ENCODE measurements at regions not wholly inside any gene's neighbourhood (a gene's known extent, or its start where the extent isn't known, plus 50 kb on each side); places are given as distances from the start of the nearest gene placed in this dataset.

DNA sequence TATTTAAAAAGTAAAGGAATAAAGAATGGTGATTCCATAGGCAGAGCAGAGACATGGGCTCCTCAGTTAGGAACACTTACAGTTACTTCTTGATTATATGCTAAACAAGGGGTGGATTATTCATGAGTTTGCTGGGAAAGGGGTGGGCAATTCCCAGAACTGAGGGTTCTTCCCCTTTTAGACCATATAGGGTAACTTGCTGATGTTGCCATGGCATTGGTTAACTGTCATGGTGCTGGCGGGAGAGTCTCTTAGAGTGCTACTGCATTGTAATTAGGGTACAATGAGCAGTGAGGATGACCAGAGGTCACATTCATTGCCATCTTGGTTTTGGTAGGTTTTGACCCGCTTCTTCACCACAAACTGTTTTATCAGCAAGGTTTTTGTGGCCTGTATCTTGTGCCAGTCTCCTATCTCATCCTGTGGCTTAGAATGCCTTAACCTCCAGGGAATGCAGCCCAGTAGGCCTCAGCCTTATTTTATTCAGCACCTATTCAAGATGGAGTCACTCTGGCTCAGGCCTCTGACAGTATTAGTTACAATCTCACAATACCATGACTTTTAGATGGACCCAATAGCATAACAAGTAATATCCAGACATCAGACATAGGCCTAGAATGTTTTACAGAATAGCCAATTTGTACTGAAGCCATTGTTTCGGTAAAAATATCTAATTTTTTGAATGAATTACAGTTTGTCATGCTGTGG lies 106.8 kb downstream of the ZBTB18 start:
- DNase-seq: no peak

DNA sequence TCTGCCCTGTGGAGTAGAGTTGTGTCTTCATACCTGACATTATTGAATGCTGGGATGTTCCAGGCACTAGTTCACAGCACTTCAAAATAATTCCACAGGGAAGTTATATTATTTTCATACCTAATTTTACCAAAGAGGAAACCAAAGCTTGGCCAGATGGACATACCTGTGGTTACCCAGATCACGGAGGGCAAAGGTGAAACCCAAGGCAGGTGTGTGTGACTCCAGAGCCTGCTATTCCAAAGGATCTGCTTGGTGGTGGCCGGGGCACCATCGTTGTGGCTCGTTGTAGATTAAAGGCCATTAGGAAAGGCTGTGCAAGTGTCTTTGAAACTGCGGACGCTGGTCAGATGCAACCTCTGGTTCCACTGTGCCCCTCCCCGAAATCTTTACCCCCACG lies 108.6 kb downstream of the ZBTB18 start:
- DNase-seq: no peak

DNA sequence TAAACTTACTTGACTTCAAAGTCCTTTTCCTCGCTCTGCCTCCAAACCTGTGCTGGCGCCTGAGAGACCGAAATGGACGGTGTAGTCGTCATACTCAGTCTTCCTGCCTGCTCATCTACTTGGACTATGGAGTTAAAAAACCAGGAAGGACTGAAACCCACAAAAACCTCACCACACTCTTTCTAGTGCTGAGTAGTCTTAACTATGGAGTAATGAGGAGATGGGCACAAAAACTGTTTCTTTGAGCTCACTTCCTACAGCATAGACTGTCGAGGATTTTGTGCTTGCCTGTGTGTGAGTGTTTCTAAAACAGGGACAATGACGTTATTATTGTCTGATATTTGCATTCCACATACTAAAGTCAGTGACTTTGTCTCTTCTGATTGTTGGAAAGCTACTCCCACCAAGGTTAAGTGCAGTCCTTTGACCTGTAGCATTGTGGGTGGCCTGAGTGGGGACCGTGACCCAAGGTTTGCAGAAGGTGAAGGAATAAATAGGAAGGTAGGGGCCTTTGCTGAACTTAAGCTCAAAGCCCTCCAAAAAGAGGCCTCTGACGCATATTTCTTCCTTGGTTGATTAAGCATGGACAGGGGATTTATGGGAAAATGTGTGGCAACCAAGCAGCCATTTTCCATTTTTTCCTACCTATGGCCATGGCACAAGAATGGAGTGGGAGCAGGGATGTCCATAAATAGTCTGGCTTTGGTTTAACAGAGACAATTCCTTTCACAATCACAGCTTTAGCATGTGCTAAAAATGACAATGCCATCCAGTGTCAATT lies 109.6 kb downstream of the ZBTB18 start:
- no peak for DNase-seq

DNA sequence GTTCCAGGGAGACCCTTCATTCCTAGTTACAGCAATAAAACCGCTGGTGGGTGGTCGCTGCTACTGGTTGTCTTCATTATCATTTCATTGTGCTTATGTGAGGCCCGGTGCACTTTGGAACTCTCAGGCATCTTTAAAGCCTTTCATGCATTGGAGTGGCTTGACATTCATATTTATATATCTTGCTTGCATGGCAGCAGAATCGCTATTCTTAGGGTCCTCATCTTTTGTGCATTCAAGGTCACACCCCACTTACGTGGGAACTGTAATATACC lies 110.1 kb downstream of the ZBTB18 start:
- no peak for DNase-seq

DNA sequence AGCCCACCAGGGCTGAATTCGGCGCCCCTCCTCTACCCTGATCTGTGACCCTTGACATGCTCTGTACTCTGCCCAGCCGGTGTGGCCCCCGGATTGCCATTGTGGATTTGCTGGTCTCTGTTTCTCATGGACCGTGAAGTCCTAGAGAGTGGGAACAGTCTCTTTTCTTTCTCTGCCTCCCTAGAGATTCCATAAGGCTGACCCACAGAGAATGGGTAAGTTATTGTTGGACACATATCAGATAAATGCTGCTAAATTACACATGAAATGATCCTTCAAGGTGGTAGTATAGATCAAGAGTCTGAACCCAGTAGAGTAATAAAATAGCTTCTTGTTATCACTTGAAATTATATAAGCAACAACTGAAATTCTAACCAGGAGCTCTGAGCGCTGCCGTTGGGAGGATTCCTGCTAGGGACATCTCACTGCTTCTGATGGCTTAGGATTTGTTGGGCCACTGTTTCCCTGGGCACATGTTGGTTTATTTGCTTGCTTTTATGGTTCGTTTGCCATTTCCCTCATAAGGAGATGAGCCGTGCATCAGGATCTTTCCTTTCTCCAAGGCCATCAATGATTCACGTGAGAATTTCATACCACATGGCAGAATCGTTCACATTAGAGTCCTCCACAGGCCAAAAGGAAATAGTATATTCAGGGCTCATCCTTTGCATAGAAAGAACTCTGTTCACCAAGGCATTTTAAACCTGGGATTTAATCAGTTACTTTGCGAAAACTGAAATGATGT lies 111.9 kb downstream of the ZBTB18 start:
- DNase-seq: no peak

DNA sequence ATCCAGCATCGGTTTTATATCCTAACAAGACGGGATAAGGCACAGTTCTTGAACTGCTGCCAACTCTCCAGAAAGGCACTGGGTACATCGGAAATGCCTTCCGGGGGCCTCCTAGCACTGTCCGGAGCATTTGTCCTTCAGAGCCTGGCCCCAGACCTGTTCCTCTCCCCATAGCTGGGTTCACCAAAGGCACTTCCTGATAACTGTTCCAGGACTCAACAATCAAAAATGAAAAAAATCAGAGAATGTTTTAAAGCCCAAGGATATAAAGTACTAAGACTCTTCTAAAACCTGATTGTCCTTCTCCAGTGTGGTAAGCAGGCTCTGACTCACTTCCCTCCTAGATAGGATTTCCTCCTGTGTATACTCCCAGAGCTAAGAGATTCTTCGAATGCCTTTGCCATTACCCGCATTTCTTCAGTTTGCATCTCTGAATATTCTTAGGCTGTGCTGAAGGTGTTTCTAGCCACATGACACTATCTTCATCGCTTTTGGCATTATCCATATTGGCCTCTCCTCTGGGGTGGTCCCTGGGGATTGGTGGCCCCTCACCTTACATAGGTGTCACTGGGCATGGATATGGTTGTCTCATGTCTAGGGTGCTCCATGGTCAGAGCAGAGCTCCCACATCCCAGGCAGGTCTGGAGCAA lies 112.9 kb downstream of the ZBTB18 start:
- no peak for DNase-seq

DNA sequence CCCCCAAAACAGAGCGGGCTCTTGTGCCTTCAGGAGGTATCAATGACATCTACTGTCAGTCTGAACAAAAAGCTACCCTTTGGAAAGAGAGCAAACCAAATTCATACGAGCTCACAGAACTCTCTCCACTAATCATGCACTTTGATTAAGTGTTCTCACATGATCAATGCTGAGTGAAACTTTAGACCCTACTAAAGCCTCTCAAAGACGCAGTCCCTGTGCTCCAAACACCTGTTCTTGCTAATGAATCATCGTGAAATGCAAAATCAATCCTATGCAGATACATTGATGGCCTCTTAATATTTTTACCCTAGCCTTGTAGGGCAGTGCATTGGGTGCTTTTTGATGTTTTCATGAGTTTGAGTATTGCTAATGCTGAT lies 113.4 kb downstream of the ZBTB18 start:
- no peak for DNase-seq

DNA sequence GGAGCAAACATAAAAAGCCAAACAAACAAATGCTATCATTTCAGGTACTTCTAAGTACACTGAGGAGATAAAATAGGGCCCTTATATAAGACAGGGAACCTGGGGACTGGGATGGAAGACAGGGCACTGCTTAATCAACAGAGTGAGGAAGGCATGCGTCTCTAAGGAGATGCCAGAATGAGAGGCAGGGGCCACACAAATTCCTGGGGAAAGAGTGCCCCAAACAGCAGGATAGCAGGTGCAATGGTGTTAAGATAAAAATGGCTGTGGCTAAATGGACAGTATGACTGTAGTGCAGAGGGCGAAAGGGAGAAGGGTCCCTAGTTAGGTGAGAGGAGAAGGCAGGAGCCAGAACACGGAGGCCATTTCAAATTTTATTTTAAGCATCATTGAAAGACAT lies 113.9 kb downstream of the ZBTB18 start:
- DNase-seq: no peak

DNA sequence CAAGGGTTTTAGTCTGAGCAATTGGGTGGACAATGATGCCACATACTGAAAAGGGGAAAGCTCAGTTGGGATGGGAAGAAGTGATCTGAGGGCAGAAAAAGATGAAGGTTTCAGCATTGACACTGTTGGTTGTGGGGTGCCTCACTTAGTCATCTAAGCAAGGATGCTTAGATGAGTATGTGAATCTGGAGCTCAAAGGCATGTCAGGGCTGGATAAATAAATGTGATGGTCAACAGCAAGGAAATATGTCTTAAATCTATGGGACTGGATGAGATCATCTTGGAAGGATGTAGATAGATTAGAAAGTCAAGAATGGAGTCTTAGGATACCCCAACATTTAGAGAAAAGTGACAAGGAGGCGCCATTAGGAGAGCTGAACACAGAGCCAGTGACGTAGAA lies 114.6 kb downstream of the ZBTB18 start:
- DNase-seq: no peak

DNA sequence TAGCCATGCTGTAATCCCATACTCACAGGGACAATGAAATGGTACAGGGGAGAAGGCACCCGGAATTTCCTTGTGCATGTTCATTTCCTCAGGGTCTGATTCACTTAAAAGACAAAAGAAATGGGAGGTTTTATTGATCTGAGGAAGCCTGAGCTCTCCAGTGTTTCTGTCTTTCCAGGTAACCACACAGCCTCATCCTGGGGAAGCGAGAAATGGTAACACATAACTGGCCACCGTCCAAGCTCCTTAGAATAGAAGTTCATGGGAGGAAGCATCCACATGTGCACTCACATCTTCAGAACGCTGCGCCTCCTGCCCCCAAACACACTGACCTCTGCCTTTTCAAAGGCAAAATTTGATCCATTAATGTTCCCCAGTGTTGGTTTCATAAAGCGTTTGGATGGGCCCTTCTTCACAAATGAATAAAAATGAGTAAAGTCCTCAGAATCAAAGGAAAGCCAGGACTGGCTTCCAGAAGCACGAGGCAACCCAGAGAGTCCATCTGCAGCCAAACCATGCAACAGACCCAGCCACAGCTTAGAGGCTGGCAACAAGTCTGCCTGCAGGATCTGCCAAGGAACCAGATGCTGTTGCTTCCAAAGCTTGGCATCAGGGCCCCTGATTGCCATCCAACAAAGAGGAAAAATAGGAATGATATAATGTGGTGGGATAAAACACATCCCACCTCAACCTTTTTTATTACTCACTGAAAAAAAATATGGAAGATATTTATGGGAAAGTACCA lies 120.3 kb downstream of the ZBTB18 start:
- no peak for DNase-seq

DNA sequence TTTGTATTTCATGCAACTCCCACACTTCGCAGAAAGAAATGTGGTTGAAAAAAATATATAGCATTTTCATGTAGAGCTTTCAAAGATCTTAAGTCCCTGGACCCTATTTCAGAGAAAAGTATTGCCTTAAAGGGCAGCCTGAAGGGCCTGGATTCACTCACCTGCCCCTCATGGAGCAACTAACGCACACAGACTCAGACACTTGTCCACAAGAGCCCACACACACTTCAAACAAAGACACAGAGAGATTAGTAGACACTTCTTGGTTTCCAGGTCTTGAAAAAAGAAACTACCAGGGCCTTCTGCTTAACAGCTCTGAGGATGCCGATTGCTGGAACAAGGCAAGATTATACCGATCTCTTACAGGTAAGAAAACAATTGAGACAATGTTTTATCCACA lies 122.2 kb downstream of the ZBTB18 start:
- no peak for DNase-seq

DNA sequence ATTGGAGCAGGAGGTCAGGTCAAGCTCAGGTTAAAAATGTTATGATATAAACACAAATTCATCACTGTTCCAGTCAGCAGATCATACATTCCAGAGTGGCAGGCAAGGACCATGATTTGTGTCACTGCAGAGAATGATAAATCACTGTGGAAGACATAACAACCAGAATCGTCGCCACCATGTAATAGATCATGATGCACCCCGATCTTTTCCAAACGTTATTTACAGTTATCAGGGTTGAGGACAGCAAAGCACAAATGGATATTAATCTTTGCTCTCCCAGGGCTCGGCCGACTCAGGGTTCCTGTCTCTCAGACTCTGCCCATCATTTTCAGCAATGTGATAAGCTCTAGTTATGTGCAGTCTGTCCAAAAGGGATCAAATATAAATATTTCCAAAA lies 122.7 kb downstream of the ZBTB18 start:
- no peak for DNase-seq

DNA sequence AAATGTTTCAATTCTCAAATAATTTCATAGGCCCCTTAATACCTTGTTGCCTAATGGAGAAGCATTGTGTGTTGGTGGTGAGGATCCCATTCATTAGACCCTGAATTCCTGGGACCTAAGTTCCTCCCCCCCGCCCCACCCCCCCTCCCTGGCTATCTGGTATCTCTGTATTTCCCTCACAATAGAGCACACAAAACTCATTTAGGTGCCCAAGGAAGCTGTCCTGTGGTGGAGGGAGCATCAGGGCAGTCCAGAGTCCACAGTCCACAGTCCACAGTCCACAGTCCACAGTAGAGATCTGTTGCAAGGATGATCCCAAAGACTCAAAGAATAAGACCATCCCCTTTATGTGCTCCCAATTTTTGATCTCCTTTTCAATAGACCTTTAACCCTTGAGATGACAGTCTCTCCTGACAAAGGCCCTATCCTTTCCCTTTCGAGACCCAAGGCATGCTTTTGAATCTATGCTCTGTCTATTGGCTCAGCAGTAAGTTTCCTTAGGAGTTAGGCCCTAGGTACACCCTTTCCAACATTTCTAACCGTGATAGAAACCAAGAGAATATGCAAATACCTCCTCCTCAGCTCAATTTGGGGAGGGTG lies 123.9 kb downstream of the ZBTB18 start:
- no peak for DNase-seq

DNA sequence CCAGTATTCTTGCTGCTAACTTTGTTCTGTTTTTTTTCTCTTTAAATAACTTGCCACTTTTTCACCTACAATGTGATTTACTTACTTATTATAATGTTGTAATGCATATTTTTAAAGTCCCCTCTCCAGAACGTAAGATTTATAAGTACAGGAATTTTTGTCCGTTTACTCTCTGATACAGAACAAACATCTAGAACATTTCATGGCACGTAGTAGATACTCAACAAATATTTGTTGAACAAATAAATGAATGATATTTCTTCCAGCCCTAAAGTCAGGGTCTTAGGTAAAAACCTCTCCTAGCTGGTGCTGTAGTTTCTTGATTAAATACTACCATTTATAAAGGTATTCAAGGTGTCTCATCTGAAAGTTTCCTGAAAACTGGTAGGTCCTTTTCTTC lies 125.1 kb downstream of the ZBTB18 start:
- DNase-seq: no peak

DNA sequence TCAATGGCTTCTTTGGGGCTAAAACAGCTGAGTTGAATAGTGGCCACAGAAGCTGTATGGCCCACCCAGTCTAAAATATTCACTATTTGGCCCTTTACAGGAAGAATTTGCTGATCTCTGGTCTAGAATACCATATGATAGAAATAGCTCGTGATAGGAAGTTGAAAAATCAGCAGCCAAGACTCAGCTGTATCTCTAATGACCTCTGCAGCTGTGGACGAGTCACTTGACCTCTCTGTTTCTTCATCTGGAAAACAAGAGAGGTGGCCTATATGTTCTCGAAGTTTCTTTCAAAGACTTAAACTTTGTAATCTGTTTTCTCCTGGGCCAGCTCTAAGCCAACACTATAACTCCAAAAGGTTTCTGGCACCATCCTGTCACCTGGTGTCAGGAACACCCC lies 129.2 kb downstream of the ZBTB18 start:
- no peak for DNase-seq

DNA sequence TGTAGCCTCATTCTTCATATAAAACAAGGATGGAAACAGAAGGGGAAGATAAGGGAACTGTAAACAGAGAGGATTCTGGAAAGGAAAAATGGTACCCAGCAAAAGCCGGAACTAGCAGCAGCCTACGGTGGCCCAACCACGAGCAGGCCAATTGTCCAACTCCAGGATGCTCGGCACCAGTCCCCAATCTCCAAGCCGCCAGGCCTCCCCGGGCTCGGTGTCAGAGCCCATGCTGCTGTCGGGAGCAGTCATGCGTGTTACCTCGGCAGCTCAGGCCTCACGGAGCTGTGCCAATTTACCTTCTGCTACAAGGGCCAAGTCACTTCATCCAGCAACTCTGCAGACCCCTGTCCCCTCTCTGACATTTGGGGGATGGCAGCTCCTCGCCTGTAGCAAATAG lies 130.8 kb downstream of the ZBTB18 start:
- DNase-seq: no peak

DNA sequence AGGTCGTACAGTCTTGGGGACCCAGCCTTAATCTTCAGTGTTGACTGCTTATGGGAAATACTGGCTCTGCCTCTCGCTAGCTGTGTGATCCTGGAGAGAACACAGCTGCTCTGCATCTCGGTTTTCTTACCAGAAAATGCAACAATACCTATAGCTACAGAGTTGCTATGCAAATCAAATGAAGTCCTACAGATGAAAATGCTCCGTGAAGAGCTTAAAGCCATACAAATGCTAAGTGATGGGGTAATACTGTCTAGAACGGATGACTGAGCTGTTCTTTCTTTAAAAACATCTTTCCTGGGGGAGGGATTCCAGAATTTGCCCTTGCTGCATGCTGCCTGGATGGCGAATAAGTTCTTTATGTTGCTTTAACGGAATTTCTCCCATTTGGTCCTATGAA lies 132.0 kb downstream of the ZBTB18 start:
- no peak for DNase-seq

DNA sequence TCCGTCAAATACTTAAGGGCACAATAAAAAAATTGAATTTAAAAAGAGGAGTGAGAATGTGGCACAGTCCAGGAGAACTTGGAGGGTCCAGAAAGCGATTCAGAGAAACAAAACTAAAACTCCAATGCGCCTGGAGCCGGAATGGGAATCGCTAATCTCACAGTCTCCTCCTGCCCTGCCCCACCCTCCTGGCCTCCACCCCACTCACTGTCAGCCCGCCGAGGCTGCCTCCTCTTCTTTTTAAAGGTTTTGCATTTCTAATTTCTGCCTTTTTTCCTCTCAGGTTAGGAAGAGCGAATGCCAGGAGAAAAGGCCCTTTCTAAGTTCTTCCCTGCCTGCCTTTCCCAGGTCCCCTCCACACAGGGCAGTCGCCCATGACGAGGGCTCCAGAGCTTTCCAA lies 135.3 kb downstream of the ZBTB18 start:
- DNase-seq: no peak

DNA sequence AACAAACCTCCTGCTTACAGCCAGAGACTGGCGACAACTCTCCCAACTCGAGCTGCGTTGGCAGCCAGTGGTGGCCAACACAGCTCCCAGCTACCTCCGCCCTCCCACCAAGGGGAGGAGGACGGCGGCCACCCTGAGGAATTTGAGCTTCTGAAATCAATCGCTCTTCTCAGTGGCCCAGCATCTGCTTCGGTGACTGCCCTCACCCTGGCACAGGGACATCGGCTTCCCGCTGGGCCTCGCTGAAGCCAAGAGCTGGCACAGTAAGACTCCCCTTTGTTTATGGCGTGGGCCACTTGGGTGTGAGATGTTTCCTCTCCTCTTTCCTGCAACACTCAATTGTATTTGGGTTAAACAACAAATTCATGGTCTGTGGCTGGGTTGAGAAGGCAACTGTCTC lies 136.2 kb downstream of the ZBTB18 start:
- no peak for DNase-seq

DNA sequence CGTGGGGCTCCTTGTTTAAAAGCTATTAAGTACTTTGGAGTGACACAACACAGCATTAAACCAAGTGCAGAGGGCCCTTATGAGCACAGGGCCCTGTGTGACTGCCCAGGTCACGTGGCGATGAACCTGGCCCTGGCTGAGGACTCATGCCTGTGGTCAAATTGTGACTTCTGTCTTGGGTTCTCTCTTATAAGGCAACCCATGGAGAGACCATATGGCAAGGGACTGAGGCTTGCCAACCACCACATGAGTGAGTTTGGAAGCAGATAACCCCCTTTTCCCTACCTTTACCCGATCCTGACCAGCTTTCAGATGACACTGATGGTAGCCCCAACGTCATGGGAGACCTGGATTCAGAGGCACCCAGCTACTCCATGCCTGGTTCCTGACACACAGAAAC lies 140.5 kb downstream of the ZBTB18 start:
- DNase-seq: no peak

DNA sequence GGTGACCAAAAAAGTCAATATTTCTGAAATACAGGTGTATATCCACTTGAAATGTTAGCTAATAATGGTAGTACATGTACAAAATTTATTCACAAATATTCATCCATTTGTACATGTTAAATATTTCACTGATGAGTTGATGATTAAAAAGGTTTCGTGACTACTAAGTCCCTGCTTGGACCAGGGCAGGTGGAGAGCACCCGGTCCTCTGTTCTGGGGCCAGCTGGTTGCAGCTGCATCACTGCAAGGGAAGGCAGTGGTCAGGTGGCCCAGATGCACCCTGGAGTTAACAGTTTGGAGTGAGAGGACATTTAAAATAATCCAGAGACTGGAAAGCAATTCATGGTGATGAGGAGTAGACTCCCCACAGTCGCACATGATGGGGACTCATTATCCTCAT lies 141.2 kb downstream of the ZBTB18 start:
- DNase-seq: no peak

DNA sequence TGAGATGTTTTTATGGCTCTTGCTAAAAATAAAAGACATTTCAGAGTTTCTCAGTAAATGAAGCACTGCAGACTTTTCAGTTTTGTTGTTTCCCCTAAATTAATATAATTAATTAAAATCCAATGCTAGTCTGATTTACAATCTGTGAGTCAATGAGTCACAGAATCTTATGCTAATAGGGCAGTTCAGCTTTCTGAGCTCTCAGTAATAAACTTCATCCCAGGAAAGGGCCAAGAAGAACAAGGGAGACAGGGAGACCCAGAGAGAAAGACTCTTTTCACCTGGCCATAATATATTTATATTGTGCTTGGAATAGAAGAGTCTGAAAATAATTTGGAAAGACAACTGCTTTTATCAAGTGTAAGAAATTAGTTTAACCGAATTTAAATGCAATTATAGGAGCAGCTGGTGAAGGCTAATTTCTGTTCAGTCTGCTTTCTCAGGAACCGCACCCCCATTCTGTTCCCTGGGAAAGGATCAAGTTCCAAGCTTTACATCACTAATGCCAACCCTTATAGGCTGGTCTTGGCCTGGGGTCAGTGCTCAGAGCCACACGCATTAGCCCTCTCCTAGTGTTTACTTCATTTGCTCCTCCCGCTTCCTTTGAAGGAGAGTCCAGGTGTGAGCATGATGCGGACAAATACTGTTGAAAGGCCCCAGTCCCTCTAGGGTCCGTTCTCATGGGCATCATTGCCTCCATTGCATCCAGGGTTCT lies 145.6 kb downstream of the ZBTB18 start:
- DNase-seq: no peak

All from NCI-H510A (cell line).